Stomach (tissue), 8 donors: ENCODE measurements at regions not wholly inside any gene's neighbourhood (a gene's known extent, or its start where the extent isn't known, plus 50 kb on each side); places are given as distances from the start of the nearest gene placed in this dataset.

Experiments
- DNase-seq, 2 donors: peaks; one replicate each; pipeline versions ENCODE4 v3.0.0 to v3.0.0-alpha.2; 2013 to 2019
- H3K27ac ChIP-seq, 5 donors: fragments of 200-600 bp in 4 of 5; sonication (generic) in 4 of 5; one replicate each; pipeline ENCODE4 v1.5.1; 2013 to 2019; ENCODE audit warnings: mild to moderate bottlenecking in 1 of 5, moderate library complexity in 1 of 5
- H3K27me3 ChIP-seq, 3 donors: fragments of 200-600 bp; sonication (generic); one replicate each; pipeline ENCODE4 v1.5.1; 2017 to 2019; ENCODE audit warnings: mixed run types in 1 of 3
- H3K36me3 ChIP-seq, 4 donors: fragments of 200-600 bp; sonication (generic); 1 replicate in 3 of 4; 2 replicates in 1 of 4; pipeline ENCODE4 v1.5.1; 2016 to 2019
- H3K4me1 ChIP-seq, 4 donors: fragments of 200-600 bp; sonication (generic); one replicate each; pipeline ENCODE4 v1.5.1; 2016 to 2019
- H3K4me3 ChIP-seq, 4 donors: fragments of 200-600 bp; sonication (generic) in 3 of 4; one replicate each; pipeline ENCODE4 v1.5.1; 2016 to 2019; ENCODE audit warnings: mild to moderate bottlenecking in 1 of 4
- H3K9me3 ChIP-seq, 4 donors: fragments of 200-600 bp; sonication (generic); one replicate each; pipeline ENCODE4 v1.5.1; 2016 to 2019
- CTCF ChIP-seq, 7 experiments: fragments of 450-650 bp in 4 of 7; fragments of 200-600 bp in 3 of 7; sonication (generic) in 3 of 7; IDR thresholded peaks; one replicate each; pipeline ENCODE4 v1.5.1; 2016 to 2019; ENCODE audit warnings: antibody characterized with exemption in 7 of 7, control low read depth in 2 of 7, mild to moderate bottlenecking in 1 of 7
- EP300 ChIP-seq: sonication (generic); formaldehyde crosslinking; IDR thresholded peaks from one replicate; pipeline ENCODE4 v1.6.1; 2017; ENCODE audit warnings: antibody characterized with exemption
- POLR2A ChIP-seq, 4 donors: fragments of 450-650 bp; IDR thresholded peaks; one replicate each; pipeline ENCODE4 v1.6.1; 2016; ENCODE audit warnings: antibody characterized with exemption in 4 of 4, control low read depth in 2 of 4, mild to moderate bottlenecking in 1 of 4, moderate library complexity in 1 of 4
- POLR2AphosphoS5 ChIP-seq, 3 donors: sonication (generic); formaldehyde crosslinking; IDR thresholded peaks; one replicate each; pipeline ENCODE4 v1.6.1; 2016; ENCODE audit warnings: antibody characterized with exemption in 3 of 3
- WGBS, 5 donors: extraction: QIAGEN DNeasy Blood & Tissue Kit in 3 of 5; methylation state at CpG; one replicate each; pipeline versions ENCODE4 v1.1.5 to v1.1.7; 2013 to 2018; 5-methylcytosine and 5-hydroxymethylcytosine counted together
- intact Hi-C: fragments of 100-400 bp; cut with DNase I; formaldehyde crosslinking; loops from one replicate; pipeline ENCODE4 v1.15.1; 2023; ENCODE audit warnings: low total_unique reads
- donor health status: healthy with polysubstance abuse.
- donor health status: Bipolar disorder and iron deficiency.
- donor health status: healthy.

- H3K27ac ChIP-seq: no peak overlapping the region
- DNase-seq: no peak
- WGBS, 5 donors: 94 to 97% (median 96%) methylated on average over 5 of the region's 5 CpGs
- peaks cover 0 to 5% (median 0%) of the 10 kb centered on the region in 3 donors for H3K27me3 ChIP-seq
- peaks cover 0 to 6% (median 1%) of the 10 kb centered on the region in 4 donors for H3K4me1 ChIP-seq
- H3K9me3 ChIP-seq: no peaks in the 10 kb centered on the region
- H3K36me3 ChIP-seq: no peaks in the 10 kb centered on the region
- H3K4me3 ChIP-seq: no peak overlapping the region
- intact Hi-C loops: no loop called here
- TF ChIP-seq CTCF (IDR thresholded peaks at IDR 0.05) (no peak), POLR2AphosphoS5 (IDR thresholded peaks at IDR 0.05) (no peak), POLR2A (IDR thresholded peaks at IDR 0.05) (no peak), EP300 (no peak)
Observed at GRCh38 chr17:37820995-37821713, 76.3 kb upstream of the HNF1B start.

- Histone ChIP-seq H3K4me3 (no peak overlapping the region), H3K36me3 (no peaks in the 10 kb centered on the region), H3K27ac (no peak overlapping the region), H3K4me1 (peaks cover 0 to 6% (median 1%) of the 10 kb centered on the region in 4 donors), H3K27me3 (peaks cover 0 to 11% (median 0%) of the 10 kb centered on the region in 3 donors), H3K9me3 (no peaks in the 10 kb centered on the region)
- no peak for TF ChIP-seq POLR2A (IDR thresholded peaks at IDR 0.05)
- no peak for TF ChIP-seq EP300
- TF ChIP-seq CTCF (IDR thresholded peaks at IDR 0.05): no peak
- TF ChIP-seq POLR2AphosphoS5 (IDR thresholded peaks at IDR 0.05): no peak
- intact Hi-C loops: no loop called here
- DNase-seq: no peak
- 60 to 80% (median 75%) methylated on average over 4 of the region's 4 CpGs for WGBS, 5 donors
Observed at GRCh38 chr17:37820313-37820994, 75.6 kb upstream of the HNF1B start.

GRCh38 chr17:37818689-37819088 is 73.8 kb upstream of the HNF1B start:
- 19 to 41% (median 31%) methylated on average over 3 of the region's 3 CpGs for WGBS, 5 donors
- TF ChIP-seq EP300 (no peak), POLR2AphosphoS5 (IDR thresholded peaks at IDR 0.05) (no peak), POLR2A (IDR thresholded peaks at IDR 0.05) (no peak), CTCF (IDR thresholded peaks at IDR 0.05) (no peak)
- no peak overlapping the region for H3K4me3 ChIP-seq
- no peak overlapping the region for H3K27ac ChIP-seq
- peaks cover 0 to 6% (median 1%) of the 10 kb centered on the region in 4 donors for H3K4me1 ChIP-seq
- peaks cover 0 to 19% (median 3%) of the 10 kb centered on the region in 3 donors for H3K27me3 ChIP-seq
- H3K36me3 ChIP-seq: no peaks in the 10 kb centered on the region
- H3K9me3 ChIP-seq: no peaks in the 10 kb centered on the region
- DNase-seq: peak; percentile 56 to 73
- intact Hi-C loops: no loop called here

GRCh38 chr17:37816950-37817349 is 72.1 kb upstream of the HNF1B start:
- Histone ChIP-seq H3K4me1 (peaks cover 0 to 6% (median 1%) of the 10 kb centered on the region in 4 donors), H3K27ac (no peak overlapping the region), H3K36me3 (no peaks in the 10 kb centered on the region), H3K4me3 (no peak overlapping the region), H3K27me3 (peaks cover 0 to 27% (median 3%) of the 10 kb centered on the region in 3 donors), H3K9me3 (no peaks in the 10 kb centered on the region)
- 2 to 11% (median 7%) methylated on average over 2 of the region's 2 CpGs for WGBS, 5 donors
- no peak for TF ChIP-seq EP300
- no peak for TF ChIP-seq CTCF (IDR thresholded peaks at IDR 0.05)
- no peak for TF ChIP-seq POLR2A (IDR thresholded peaks at IDR 0.05)
- no peak for TF ChIP-seq POLR2AphosphoS5 (IDR thresholded peaks at IDR 0.05)
- no peak for DNase-seq
- intact Hi-C loops: no loop called here
